CD4-positive, alpha-beta T cell (primary cell): ENCODE measurements at regions not wholly inside any gene's neighbourhood (a gene's known extent, or its start where the extent isn't known, plus 50 kb on each side); places are given as distances from the start of the nearest gene placed in this dataset.

Source experiments
- ATAC-seq: fragments of 200-7000 bp; cut with Tn5 transposase; one replicate; pipeline ENCODE4 v1.10.0; 2022; ENCODE audit warnings: mild to moderate bottlenecking; ENCODE audit not compliant: poor library complexity
- CTCF ChIA-PET: fragments of 350-600 bp; sonication (Branson Sonifier 250); formaldehyde crosslinking; loops from one replicate; lab custom pipeline; 2021; ENCODE audit warnings: antibody characterized with exemption, inconsistent platforms; lab: Charles Lee
- POLR2A ChIA-PET: fragments of 350-600 bp; sonication (Branson Sonifier 250); formaldehyde crosslinking; loops from one replicate; lab custom pipeline; 2021; ENCODE audit warnings: antibody characterized with exemption, inconsistent platforms; lab: Charles Lee
- DNase-seq, 14 experiments: peaks; one replicate each; pipeline ENCODE4 v3.0.0-alpha.2; 2013 to 2020; ENCODE audit warnings: mixed read lengths in 2 of 14
- H3K27ac ChIP-seq, 2 donors: one replicate each; pipeline versions ENCODE4 v1.5.1 to v1.7.0; 2013; ENCODE audit warnings: low read length in 2 of 2, low read depth in 1 of 2, mild to moderate bottlenecking in 1 of 2
- H3K27me3 ChIP-seq, 2 experiments: 1 replicate in 1 of 2; 2 replicates in 1 of 2; pipeline versions ENCODE4 v1.6.1 to v1.7.0; 2013; ENCODE audit warnings: low read length in 2 of 2, control low read depth in 1 of 2, mild to moderate bottlenecking in 1 of 2, moderate library complexity in 1 of 2; ENCODE audit not compliant: insufficient read depth in 2 of 2, control insufficient read depth in 1 of 2
- H3K36me3 ChIP-seq: one replicate; pipeline ENCODE4 v1.6.1; 2013; ENCODE audit warnings: low read length, control low read depth; ENCODE audit not compliant: insufficient read depth
- H3K4me1 ChIP-seq: one replicate; pipeline ENCODE4 v1.6.1; 2013; ENCODE audit warnings: low read length, control low read depth; ENCODE audit not compliant: insufficient read depth
- H3K4me3 ChIP-seq: one replicate; pipeline ENCODE4 v1.5.1; 2013; ENCODE audit warnings: mild to moderate bottlenecking, low read length, moderate library complexity
- H3K9me3 ChIP-seq, 2 experiments: 1 replicate in 1 of 2; 2 replicates in 1 of 2; pipeline versions ENCODE4 v1.6.1 to v1.7.0; 2013; ENCODE audit warnings: low read length in 2 of 2, mild to moderate bottlenecking in 2 of 2, control low read depth in 1 of 2, moderate library complexity in 1 of 2; ENCODE audit not compliant: control insufficient read depth in 1 of 2, insufficient read depth in 1 of 2
- H3K27ac Mint-ChIP-seq: one replicate; pipeline ENCODE4 v1.8.0; 2020; ENCODE audit warnings: mixed read lengths
- H3K27me3 Mint-ChIP-seq: one replicate; pipeline ENCODE4 v1.8.0; 2021; ENCODE audit warnings: mixed read lengths
- H3K36me3 Mint-ChIP-seq: one replicate; pipeline ENCODE4 v1.8.0; 2021; ENCODE audit warnings: low read depth, mixed read lengths
- H3K4me1 Mint-ChIP-seq: one replicate; pipeline ENCODE4 v1.8.0; 2021; ENCODE audit warnings: low read depth, mixed read lengths
- H3K4me3 Mint-ChIP-seq: one replicate; pipeline ENCODE4 v1.8.0; 2020; ENCODE audit warnings: mild to moderate bottlenecking, mixed read lengths
- H3K9me3 Mint-ChIP-seq: one replicate; pipeline ENCODE4 v1.8.0; 2020; ENCODE audit warnings: mixed read lengths
- intact Hi-C, 2 experiments: fragments of 100-400 bp; cut with DNase I in 1 of 2; cut with micrococcal nuclease in 1 of 2; formaldehyde crosslinking; loops; one replicate each; pipeline versions ENCODE4 v1.15.1 to v1.9.0; 2023 to 2025; cut with DNase I, micrococcal nuclease
- TF ChIP-seq, protein P1 (sequence below): fragments of 200-600 bp; IDR thresholded peaks from one replicate; pipeline ENCODE4 v1.8.0; 2022; ENCODE audit warnings: antibody characterized with exemption, mild to moderate bottlenecking

DNA sequence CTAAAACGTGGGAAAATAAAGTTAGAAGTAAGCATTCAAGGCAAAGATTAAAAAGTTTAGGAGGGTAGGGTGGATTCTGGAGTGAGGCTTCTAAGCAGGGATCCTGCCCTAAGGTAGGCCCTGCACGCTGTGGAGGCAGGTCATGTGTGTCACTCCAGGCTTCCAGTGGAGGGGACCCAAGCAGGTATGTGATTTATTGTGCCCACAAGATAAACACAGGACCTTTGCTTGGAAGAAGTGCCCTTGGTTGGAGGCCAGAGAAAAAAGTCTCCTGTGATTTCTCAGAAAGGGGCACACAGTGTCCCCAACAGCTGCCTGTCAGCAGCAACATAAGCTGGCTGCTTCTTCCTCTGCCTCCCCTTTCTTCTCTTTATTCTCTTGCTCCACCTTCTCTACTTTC is 110.8 kb downstream of the FOXD2 start:
- H3K4me3 ChIP-seq = no peak overlapping the region
- no peak for ATAC-seq
- Mint-ChIP-seq H3K9me3 (no peaks in the 10 kb centered on the region), H3K27ac (no peak overlapping the region), H3K4me3 (no peak overlapping the region), H3K36me3 (no peaks in the 10 kb centered on the region), H3K4me1 (no peaks in the 10 kb centered on the region), H3K27me3 (peaks cover 23% of the 10 kb centered on the region)
- peaks cover 0 to 2% of the 10 kb centered on the region in 2 experiments for H3K27me3 ChIP-seq
- DNase-seq = no peak
- CTCF ChIA-PET = no interaction called here
- H3K36me3 ChIP-seq = no peaks in the 10 kb centered on the region
- no peaks in the 10 kb centered on the region for H3K4me1 ChIP-seq
- no peak overlapping the region for H3K27ac ChIP-seq
- intact Hi-C loops = no loop called here
- TF ChIP-seq, protein P1, sequence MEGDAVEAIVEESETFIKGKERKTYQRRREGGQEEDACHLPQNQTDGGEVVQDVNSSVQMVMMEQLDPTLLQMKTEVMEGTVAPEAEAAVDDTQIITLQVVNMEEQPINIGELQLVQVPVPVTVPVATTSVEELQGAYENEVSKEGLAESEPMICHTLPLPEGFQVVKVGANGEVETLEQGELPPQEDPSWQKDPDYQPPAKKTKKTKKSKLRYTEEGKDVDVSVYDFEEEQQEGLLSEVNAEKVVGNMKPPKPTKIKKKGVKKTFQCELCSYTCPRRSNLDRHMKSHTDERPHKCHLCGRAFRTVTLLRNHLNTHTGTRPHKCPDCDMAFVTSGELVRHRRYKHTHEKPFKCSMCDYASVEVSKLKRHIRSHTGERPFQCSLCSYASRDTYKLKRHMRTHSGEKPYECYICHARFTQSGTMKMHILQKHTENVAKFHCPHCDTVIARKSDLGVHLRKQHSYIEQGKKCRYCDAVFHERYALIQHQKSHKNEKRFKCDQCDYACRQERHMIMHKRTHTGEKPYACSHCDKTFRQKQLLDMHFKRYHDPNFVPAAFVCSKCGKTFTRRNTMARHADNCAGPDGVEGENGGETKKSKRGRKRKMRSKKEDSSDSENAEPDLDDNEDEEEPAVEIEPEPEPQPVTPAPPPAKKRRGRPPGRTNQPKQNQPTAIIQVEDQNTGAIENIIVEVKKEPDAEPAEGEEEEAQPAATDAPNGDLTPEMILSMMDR = no peak
- POLR2A ChIA-PET = no interaction called here
- no peaks in the 10 kb centered on the region for H3K9me3 ChIP-seq

DNA sequence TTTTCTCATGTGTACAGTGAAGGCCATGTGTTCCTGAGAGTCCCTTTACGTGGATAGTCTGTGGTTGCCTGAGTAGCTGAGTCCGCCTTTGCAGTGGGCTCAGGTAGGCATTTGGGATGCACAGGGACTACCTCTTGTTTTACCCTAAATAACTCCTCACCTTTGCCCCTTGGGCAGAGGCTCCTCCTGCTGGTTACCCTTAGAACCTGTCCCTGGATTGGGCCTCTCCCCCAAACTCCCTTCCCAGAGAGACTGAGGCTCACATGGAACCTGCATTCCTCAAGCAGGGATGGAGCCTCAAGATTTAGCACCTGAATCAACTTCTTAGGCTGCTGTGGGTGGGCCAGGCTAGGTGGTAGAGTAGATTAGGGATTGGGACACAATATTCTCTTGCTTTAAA is 111.7 kb downstream of the FOXD2 start:
- Mint-ChIP-seq H3K27ac (no peak overlapping the region), H3K4me1 (no peaks in the 10 kb centered on the region), H3K36me3 (no peaks in the 10 kb centered on the region), H3K4me3 (no peak overlapping the region), H3K27me3 (peaks cover 29% of the 10 kb centered on the region), H3K9me3 (no peaks in the 10 kb centered on the region)
- Histone ChIP-seq H3K9me3 (no peaks in the 10 kb centered on the region), H3K4me3 (no peak overlapping the region), H3K27ac (no peak overlapping the region), H3K4me1 (no peaks in the 10 kb centered on the region), H3K36me3 (no peaks in the 10 kb centered on the region), H3K27me3 (no peaks in the 10 kb centered on the region)
- TF ChIP-seq, protein P1 = no peak
- ATAC-seq (no peak), DNase-seq (no peak)
- POLR2A ChIA-PET = no interaction called here
- intact Hi-C loops = no loop called here
- CTCF ChIA-PET = no interaction called here

GRCh38 chr1:47550929-47551328 is 113.1 kb downstream of the FOXD2 start:
- ATAC-seq = no peak
- Histone ChIP-seq H3K9me3 (peaks cover 0 to 3% of the 10 kb centered on the region in 2 experiments), H3K4me1 (no peaks in the 10 kb centered on the region), H3K27ac (no peak overlapping the region), H3K36me3 (no peaks in the 10 kb centered on the region), H3K27me3 (no peaks in the 10 kb centered on the region), H3K4me3 (no peak overlapping the region)
- peaks cover 31% of the 10 kb centered on the region for H3K27me3 Mint-ChIP-seq
- intact Hi-C loops = no loop called here
- H3K9me3 Mint-ChIP-seq = no peaks in the 10 kb centered on the region
- H3K4me3 Mint-ChIP-seq = no peak overlapping the region
- TF ChIP-seq, protein P1 = no peak
- CTCF ChIA-PET = no interaction called here
- H3K4me1 Mint-ChIP-seq = no peaks in the 10 kb centered on the region
- POLR2A ChIA-PET = no interaction called here
- DNase-seq = no peak
- no peak overlapping the region for H3K27ac Mint-ChIP-seq
- no peaks in the 10 kb centered on the region for H3K36me3 Mint-ChIP-seq
